HL-60 (cell line): ENCODE measurements at regions not wholly inside any gene's neighbourhood (a gene's known extent, or its start where the extent isn't known, plus 50 kb on each side); places are given as distances from the start of the nearest gene placed in this dataset.

Source experiments
- DNase-seq, 2 experiments: peaks; one replicate each; pipeline ENCODE4 v3.0.0-alpha.2; 2010 to 2020; ENCODE audit warnings: low read depth in 1 of 2, low spot score in 1 of 2
- H3K27ac ChIP-seq: fragments of 250-450 bp; sonication (Bioruptor Pico); replicated peaks from 2 replicates; pipeline ENCODE4 v1.5.1; 2020; ENCODE audit warnings: mild to moderate bottlenecking, moderate library complexity
- H3K27me3 ChIP-seq: fragments of 250-450 bp; sonication (Bioruptor Pico); 2 replicates; pipeline ENCODE4 v1.5.1; 2021; ENCODE audit warnings: mild to moderate bottlenecking, moderate library complexity; ENCODE audit not compliant: insufficient read depth, poor library complexity, severe bottlenecking
- H3K4me3 ChIP-seq: replicated peaks from 2 replicates; pipeline ENCODE4 v1.5.1; 2011; ENCODE audit warnings: mild to moderate bottlenecking, control low read depth, low read length; ENCODE audit not compliant: insufficient read depth
- GABPA ChIP-seq: IDR thresholded peaks from 2 replicates; pipeline ENCODE4 v1.6.1; 2012; ENCODE audit warnings: low read depth
- POLR2AphosphoS5 ChIP-seq: IDR thresholded peaks from 2 replicates; pipeline ENCODE4 v1.6.1; 2012; ENCODE audit warnings: low read depth
- REST ChIP-seq: IDR thresholded peaks from 2 replicates; pipeline ENCODE4 v1.6.1; 2012; ENCODE audit warnings: low read depth; ENCODE audit not compliant: insufficient replicate concordance
- SPI1 ChIP-seq: IDR thresholded peaks from 2 replicates; pipeline ENCODE4 v1.6.1; 2012; ENCODE audit warnings: low read depth, mild to moderate bottlenecking, borderline replicate concordance
- TF ChIP-seq, protein P1 (sequence below): IDR thresholded peaks from one replicate; pipeline ENCODE4 v1.5.1; 2011; ENCODE audit warnings: low read length, control low read depth, inconsistent platforms; ENCODE audit not compliant: insufficient read depth

GRCh38 chr1:175822580-175822979 is 79.2 kb upstream of the TNR start:
- no peak for DNase-seq
- H3K27me3 ChIP-seq: no peaks in the 10 kb centered on the region
- TF ChIP-seq POLR2AphosphoS5 (no peak), SPI1 (no peak), REST (no peak), GABPA (no peak)
- TF ChIP-seq, protein P1, sequence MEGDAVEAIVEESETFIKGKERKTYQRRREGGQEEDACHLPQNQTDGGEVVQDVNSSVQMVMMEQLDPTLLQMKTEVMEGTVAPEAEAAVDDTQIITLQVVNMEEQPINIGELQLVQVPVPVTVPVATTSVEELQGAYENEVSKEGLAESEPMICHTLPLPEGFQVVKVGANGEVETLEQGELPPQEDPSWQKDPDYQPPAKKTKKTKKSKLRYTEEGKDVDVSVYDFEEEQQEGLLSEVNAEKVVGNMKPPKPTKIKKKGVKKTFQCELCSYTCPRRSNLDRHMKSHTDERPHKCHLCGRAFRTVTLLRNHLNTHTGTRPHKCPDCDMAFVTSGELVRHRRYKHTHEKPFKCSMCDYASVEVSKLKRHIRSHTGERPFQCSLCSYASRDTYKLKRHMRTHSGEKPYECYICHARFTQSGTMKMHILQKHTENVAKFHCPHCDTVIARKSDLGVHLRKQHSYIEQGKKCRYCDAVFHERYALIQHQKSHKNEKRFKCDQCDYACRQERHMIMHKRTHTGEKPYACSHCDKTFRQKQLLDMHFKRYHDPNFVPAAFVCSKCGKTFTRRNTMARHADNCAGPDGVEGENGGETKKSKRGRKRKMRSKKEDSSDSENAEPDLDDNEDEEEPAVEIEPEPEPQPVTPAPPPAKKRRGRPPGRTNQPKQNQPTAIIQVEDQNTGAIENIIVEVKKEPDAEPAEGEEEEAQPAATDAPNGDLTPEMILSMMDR: no peak
- no peak overlapping the region for H3K4me3 ChIP-seq
- no peak overlapping the region for H3K27ac ChIP-seq

DNA sequence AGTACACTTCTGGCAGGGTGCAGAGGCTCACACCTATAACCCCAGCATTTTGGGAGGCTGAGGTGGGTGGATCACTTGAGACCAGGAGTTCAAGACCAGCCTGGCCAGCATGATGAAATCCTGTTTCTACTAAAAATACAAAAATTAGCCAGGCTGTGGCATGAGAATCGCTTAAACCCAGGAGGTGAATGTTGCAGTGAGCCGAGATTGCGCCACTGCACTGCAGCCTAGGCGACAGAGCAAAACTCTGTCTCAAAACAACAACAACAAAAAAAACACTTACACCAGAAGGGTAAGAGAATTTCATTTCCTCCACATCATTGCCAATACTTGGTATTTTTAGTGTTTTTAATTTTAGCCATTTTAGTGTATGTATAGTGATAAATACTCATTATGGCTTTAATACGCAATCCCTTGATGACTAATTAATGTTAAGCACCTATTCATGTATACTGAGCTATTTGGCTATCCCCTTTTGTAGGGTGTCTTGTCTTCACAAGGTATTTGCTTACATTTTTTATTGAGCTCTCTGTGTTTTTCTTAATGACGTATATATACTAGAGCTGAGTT is 77.1 kb upstream of the TNR start:
- Histone ChIP-seq H3K27me3 (no peaks in the 10 kb centered on the region), H3K27ac (no peak overlapping the region), H3K4me3 (no peak overlapping the region)
- TF ChIP-seq SPI1 (no peak), POLR2AphosphoS5 (no peak), REST (no peak), GABPA (no peak)
- TF ChIP-seq, protein P1: no peak
- no peak for DNase-seq

DNA sequence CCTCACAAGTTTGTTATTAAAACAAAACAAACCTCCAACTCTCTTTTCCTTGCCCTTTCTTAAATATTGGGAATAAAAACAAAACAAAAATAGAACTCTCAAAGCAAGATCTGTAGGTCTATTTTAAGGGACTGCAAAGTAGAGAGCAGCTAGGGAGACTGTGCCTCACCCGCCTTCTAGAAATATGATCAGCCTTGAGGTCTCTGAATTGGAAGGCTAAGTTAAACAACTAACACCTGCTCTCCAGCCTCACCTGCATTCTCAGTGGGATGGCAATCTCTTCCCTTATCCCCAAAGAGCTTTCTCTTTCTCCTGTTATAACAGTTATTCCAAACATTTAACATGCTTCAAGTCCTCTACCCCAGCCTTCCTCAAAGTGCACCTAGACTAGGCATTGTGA is 75.5 kb upstream of the TNR start:
- no peak overlapping the region for H3K4me3 ChIP-seq
- DNase-seq: no peak
- TF ChIP-seq POLR2AphosphoS5 (no peak), REST (no peak), SPI1 (no peak), GABPA (no peak)
- TF ChIP-seq, protein P1: no peak
- no peaks in the 10 kb centered on the region for H3K27me3 ChIP-seq
- no peak overlapping the region for H3K27ac ChIP-seq
